Left lobe of liver (tissue), 2 donors: ENCODE measurements at regions not wholly inside any gene's neighbourhood (a gene's known extent, or its start where the extent isn't known, plus 50 kb on each side); places are given as distances from the start of the nearest gene placed in this dataset.

Experiments used
- ATAC-seq: fragments of 200-7000 bp; cut with Tn5 transposase; one replicate; pipeline ENCODE4 v1.9.1; 2020; ENCODE audit warnings: mild to moderate bottlenecking, moderate library complexity
- DNase-seq: peaks from one replicate; pipeline ENCODE4 v3.0.0-alpha.2; 2020; ENCODE audit warnings: low spot score
- donor health status: DM: no; HTN: no; CAD: no; lungs with moderate emphysema.
- donor health status: DM: no; HTN: yes; CAD: no.

DNA sequence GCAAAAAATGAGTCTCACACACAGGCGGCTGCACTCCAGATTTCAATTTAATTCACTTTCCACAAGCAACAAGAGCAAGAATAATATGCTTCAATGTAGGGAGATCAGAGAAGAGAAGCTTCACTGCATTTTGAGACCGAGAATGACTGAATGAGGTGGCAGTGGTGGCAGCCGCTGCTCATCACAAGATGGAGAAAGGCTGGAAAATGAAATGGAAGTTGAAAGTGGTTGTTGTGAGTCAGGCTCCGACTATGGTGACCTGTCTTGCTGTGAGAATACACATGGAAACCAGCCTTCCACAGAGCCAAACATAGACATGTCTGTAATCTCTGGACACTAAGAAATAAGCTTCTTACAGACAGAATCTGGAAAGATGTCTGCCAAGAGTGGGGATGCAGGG is 499.6 kb upstream of the LRRN3 start:
- ATAC-seq (no peak), DNase-seq (no peak)

DNA sequence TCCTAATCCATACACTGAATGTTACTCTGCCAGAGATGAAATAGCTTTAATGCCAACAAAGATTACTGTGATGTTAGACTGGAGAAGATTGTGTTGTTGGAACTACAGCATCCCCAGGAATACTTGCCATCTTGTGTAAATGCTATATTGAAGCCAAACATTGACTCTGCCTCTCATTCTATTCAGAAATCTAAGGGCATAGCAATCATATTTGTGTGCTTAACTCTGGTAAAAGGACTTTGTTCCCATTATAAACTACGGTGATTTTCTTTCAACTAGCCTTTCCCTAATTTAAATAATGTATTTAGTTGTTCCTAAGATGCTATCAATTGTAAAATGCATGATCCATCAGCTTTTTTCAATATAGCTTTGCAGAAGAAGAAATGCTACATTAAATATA is 498.4 kb upstream of the LRRN3 start:
- DNase-seq (no peak), ATAC-seq (no peak)

DNA sequence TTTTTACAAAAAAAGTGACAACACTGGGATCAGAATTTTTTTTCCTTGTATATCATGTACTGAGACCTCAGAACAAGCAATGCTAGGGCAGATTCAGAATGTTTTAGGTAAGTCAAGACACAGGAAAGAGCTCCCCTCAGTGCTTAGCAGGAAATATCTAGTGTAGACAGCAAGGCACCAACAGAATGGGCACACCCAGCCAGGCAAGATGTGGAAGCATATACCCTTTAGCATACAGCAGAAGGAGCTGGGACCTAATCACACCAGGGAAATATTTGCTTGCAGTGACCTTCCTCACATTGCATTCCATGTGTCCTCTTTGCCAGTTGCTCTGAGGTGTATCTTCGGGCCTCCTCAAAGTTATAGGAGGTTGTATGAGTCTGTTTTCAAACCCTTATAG is 497.6 kb upstream of the LRRN3 start:
- ATAC-seq (no peak), DNase-seq (no peak)

DNA sequence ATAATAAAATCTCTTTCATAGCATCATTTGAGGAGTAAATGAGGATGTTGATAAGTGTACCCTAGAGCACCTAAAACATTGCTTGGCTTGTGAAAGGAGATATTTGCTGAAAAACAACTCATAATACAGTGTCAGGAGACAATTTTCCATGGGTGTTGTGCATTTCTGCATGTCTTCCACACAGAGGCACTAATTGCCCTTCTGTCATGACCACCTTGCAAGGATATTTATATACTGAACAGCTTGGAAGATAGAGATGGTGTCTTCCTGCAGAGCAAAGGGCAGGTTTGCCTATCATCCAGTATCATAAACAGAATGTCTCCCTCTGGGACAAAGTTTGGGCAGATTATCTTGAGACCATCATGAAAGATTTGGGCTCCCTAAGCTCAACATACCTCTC is 495.2 kb upstream of the LRRN3 start:
- DNase-seq (no peak), ATAC-seq (no peak)

DNA sequence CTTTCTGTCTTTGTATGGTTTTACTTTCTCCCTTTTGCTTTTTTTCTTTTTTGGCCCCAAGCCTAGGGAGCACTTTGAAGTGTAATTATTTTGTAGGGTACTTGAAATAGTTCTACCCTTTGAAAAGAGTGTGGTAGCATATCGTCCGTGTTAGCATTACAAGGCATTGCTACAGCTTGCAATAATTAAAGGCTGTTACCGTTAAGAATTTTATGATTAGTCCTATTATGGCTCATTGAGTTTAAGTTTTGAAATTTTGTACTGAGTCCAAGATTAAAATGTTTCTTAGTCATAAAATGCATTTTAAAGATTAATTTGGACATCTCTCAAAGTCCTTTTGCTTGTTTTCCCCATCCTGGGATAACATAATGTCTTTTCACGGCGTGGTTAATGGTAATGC is 490.0 kb upstream of the LRRN3 start:
- ATAC-seq (no peak), DNase-seq (no peak)

DNA sequence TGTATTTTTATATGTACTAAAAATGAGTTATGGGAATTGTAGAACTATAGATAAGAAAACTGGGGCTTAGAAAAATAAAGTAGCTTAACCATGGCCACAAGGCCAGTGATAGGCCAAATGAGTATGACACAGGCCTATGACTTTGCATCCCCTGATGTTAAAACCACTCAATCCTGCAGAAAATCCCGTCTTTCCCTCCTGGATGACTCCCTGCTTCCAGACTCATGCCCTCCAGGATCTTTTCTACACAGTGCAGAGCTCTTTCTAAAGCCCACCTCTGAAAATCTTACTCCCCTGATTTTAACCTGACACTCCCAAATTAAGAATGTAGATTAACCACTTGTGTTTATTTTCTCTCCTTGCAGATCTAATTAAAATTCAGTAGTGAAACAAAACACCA is 489.2 kb upstream of the LRRN3 start:
- ATAC-seq (no peak), DNase-seq (no peak)

DNA sequence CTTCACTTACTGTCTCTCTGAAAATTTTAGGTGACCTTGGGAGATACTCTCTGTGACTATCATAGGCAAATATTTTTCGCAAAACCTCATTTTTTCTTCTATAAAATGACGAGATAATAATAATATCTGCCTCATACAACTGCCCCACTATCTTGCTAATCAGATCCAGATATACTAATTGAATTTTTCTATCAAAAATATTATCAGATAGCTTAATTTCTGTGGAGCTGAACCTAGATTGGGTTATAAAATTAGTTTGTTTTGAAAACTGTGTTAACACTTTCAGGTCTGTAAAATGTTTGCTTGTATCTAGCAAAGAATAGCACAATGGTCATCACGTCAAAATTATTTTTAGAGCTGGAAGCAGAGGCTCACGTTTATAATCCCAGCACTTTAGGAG is 486.7 kb upstream of the LRRN3 start:
- no peak for ATAC-seq
- no peak for DNase-seq

DNA sequence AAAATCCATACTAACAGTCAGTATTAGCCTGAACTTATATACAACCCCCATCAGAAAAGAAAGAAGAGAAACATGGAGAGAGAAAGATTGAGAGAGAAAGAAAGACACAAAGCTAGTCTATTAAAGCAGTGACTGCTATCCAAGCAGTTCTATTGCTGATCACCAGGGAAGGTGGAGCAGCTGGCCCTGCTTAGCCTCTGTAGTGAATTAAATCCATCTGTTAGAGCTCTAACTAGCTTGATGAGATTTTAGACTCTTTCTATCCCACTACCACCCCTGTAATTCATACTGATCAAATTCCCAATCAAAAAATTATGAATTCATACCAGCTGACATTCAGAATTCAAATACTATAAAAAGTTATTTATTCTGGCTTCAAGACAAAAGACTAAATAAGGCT is 486.0 kb upstream of the LRRN3 start:
- DNase-seq (no peak), ATAC-seq (no peak)

DNA sequence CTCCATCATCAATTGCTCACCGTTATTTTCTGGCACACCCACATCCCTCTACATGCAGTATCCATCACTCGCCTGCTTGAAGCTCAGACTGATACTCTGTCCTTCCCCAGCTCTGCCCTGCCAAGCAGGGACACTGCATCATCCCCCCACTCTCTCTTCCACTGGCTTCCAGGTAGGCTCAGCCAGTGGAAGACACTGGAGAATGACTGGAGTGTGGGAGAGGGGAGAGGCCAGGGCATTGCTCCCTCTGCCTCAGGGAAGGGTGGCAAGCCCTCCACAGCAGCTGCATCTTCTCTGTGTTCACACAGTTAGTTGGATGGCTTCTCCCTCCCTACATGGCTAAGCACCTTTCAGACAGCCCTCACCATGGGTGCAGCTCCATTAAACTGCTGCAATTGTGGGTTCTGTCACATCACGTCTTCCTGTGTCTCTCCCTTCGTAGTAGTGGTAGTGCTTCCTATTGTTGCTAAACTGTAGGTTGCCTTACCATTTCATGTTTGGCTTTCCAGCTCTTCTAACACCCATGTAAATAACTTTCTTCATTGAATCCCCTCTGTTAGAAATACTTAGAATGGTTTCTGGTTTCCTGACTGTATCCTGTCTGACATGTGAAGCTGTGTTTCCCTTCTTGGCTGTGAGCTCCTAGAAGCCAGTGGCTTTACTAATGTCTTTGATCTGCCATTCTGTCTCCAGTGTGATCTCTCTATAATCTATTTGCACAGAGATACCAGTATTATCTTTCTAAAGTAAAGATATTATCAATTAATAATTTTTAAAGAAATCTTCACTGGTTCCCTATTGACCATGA is 483.7 kb upstream of the LRRN3 start:
- DNase-seq: no peak
- no peak for ATAC-seq

DNA sequence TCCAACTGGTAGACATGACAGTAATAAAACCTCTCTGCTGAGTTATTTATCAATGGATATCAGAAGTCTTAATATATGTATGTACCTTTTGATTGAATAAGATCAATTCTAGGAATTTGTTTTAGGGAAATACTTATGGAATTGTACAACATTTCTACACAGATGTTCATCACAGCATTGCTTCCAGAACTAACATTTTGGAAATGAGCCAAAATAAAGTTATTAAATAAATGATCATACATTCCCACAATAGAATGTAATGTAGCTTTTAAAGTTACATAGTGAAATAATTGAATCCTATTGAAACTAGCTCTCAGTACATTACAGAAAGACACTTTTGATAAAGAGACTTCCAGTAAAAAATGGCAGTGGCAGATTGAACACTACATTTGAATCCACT is 481.6 kb upstream of the LRRN3 start:
- DNase-seq: no peak
- no peak for ATAC-seq

DNA sequence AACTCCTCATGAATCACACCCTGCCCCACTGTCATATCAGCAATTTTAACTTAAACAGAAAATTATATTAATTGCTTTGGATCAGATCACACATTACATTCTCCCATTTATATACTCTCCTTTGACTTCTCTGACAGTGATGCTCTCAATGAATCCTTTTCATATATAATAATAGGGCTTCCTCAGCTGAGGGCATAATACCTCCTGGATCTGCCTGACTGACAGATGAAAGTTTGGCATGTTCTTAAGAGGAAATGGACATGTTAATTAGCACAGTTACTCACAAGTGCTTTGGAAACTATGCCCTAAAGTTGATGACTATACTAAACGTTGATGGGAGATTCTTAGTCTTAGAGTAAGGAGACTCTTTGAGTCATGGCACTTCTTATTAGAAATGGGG is 478.2 kb upstream of the LRRN3 start:
- DNase-seq (no peak), ATAC-seq (no peak)
